Ramos (cell line): ENCODE measurements at regions not wholly inside any gene's neighbourhood (a gene's known extent, or its start where the extent isn't known, plus 50 kb on each side); places are given as distances from the start of the nearest gene placed in this dataset.

Source experiments
- in situ Hi-C: fragments of 300-500 bp; cut with MboI; formaldehyde crosslinking; loops from one replicate; pipeline ENCODE4 v1.14.3; 2022; ENCODE audit warnings: low sequenced_read_pairs; ENCODE audit not compliant: unreplicated experiment

DNA sequence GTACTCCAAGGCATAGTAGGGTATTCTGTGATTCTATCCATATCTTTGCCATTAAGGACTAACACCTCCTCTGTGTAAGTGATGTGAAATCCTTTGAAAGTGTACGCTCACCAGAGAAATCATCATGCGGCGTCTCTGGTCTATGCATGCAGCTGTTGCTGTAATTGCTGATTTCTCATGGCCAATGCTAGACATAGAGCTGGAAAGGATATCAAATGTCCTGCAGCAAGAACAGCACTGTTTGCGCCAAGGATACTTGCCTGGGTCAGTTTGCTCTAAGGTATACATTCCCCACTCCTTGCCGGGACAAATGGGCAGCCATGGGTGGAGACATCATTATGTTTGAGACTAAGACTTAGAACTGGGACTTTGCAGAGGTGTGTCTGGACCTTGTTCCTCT, 896.4 kb downstream of the BCL11B start:
- in situ Hi-C loops = no loop called here

- in situ Hi-C loops = no loop called here
These were observed 892.2 kb downstream of the BCL11B start for GRCh38 chr14:98379830-98380229.

DNA sequence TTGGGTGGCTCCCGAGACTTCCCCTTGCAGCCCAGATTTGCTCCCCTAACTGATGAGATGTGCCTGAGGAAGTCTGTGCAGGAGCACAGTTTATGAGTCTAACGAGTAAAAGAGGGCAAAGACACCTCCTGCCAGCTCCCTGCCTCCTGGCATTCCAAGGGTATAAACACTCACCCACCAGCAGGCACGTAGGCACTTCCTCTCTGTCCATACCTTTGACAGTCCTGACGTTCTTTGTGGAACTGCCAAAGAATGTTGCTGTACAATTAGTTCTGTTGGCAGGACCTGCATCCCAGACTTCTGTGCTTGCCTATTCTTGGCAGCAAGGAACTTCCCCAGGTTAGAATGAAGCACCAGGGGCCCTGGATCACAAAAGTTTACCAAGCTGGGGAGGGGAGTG, 889.3 kb downstream of the BCL11B start:
- in situ Hi-C loops = no loop called here

DNA sequence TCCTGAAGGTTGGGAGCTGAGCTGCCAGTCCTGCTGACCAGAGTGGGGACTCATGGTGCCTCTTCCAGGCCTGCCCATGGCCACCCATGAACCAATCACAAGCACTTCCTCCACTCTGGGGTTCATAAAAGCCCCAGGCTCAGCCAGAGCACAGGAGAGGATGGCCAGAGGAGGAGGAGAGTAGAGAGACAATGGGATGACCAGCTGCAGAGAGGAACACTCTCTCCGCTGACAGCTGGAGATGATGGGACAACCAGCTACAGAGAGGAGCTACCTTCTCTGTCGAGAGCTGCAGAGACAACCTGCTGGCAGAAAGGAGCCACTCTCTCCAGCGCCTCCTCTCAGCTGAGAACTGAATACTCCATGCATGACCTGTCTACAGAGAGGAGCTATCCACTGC, 886.1 kb downstream of the BCL11B start:
- in situ Hi-C loops = no loop called here

DNA sequence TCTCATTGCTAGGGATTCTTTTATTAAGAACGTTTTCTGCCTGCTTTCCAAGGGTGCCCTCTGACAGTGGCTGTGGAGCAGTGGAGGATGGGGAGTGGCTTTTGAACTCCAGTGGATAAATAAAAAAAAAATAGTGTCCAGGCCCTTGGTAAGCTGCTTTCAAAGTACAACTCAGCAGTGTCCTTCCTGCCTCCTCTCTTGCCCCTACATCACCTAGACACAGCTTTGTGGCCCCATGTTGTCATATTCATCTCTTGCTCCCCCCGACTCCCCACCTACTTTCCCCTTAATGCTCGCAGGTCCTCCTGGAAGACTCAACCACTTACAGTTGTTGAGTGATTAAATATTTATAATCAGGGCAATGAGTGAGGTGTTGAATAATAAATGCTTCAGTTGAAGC, 880.9 kb downstream of the BCL11B start:
- in situ Hi-C loops = no loop called here

GRCh38 chr14:98393527-98393926, 878.5 kb downstream of the BCL11B start:
- in situ Hi-C loops = no loop called here

- in situ Hi-C loops = no loop called here
These were observed 867.2 kb downstream of the BCL11B start for GRCh38 chr14:98404811-98405210.

GRCh38 chr14:98408024-98408555, 863.9 kb downstream of the BCL11B start:
- in situ Hi-C loops = no loop called here

DNA sequence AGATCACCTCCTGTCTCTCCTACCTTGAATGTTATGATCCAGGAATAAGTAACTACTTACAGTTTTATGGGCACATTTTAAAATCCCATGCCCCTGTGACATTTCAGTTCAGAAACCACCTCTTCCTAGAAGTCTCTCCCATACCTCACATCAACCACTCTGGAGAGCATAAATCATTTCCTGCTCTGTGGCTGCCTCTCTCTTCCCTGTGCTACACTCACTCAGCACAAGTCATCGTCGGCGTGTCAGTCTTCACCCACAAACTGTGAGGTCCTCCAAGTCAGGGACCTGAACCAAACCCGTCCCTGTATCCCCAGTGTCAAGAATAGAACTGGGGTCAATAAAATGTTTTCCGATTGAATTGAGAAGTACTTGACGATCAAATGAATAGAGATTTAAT, 863.3 kb downstream of the BCL11B start:
- in situ Hi-C loops = no loop called here

GRCh38 chr14:98411154-98411553, 860.8 kb downstream of the BCL11B start:
- in situ Hi-C loops = no loop called here

GRCh38 chr14:98412431-98412830, 859.6 kb downstream of the BCL11B start:
- in situ Hi-C loops = no loop called here

DNA sequence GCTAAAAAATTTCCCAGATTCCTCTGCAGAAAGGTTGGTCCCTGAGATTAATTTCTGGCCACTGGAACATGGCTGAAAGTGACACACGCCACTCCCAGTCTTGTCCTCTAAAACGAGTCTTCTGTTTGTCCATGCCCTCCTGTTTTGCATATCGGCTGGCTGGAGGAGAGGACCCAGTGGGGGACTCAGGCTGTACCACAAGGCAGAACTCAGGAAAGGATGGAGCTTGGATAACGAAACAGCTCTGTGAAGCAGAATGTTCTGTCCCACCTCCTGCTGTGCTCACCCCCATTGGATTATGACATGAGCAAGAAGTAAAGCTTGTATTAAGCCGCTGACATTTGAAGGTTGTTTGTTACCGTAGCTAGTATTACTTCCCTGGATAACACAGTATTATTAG, 856.2 kb downstream of the BCL11B start:
- in situ Hi-C loops = no loop called here

DNA sequence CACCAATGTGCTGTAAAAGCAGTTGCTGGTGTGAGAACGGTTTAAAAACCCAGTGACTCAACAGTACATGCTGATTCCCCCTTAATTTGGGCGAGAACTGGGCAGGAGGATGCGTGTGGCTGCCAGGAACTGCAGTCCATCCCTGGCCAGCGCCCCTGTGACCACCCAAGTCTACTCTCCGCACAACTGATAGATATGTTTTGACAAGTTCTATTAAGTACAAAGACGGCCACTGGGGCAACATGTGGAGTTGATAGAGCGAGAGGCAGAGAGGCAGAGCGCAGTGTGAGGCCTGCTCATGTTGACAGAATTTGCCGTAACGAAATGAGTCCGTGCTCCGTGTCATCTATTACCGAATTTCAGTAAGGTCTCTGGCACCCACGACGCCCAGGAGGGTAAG, 855.0 kb downstream of the BCL11B start:
- in situ Hi-C loops = no loop called here

GRCh38 chr14:98428483-98428994, 843.5 kb downstream of the BCL11B start:
- in situ Hi-C loops = no loop called here

DNA sequence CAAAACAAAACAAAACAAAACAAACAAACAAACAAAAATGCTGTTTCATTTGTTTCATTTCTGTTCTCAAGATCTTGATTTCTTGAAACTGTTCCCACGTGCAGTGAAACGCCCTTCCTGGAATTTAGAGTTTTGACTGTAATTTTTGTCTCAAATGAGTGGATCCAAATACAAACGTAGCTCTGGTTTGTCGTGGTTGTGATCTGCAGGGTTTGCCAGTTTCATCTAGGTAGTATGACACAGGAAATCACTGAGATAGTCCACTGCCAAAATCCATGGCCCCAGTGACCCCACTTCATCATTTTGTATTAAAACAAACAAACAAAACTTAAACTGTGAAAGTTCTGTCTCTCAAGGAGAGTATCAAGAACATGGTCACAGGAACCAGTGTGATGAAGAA, 838.6 kb downstream of the BCL11B start:
- in situ Hi-C loops = no loop called here

GRCh38 chr14:98437113-98437512, 834.9 kb downstream of the BCL11B start:
- in situ Hi-C loops = no loop called here

DNA sequence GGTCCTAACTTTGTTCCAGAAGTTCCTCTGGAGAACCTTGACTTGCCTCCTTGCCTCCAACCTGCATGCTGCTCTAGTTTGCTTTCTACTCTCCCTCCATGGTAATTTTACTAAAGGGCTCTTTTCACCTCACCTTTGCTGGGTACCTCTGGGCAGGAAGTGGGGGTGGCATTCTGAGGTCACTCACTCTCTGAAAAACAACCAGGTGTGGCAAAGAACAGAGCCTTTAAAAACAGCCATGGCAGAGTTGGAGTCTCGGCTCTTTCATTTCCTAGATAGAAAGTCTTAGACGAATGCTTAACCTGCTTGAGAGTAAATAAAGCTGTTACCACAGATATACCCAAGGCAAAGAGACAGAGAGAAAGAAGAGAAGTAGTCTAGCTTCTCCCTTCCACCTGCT, 827.9 kb downstream of the BCL11B start:
- in situ Hi-C loops = no loop called here

- in situ Hi-C loops = no loop called here
These were observed 826.3 kb downstream of the BCL11B start for GRCh38 chr14:98445718-98446117.

DNA sequence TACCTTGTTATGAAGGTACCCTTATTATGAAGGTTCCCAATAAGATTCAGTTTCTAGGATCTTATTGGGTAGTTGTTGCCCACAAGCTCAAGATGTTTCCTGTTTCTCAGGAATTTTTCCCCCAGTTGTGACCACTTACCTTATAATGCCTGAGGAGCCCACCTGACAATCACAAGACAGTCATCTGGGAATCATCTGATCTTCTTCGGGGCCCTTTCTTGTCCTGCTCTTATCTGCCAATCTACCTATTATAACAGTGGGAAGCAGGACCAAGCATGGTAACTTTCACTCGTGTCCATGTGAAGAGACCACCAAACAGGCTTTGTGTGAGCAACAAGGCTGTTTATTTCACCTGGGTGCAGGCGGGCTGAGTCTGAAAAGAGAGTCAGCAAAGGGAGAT, 825.5 kb downstream of the BCL11B start:
- in situ Hi-C loops = no loop called here

- in situ Hi-C loops = no loop called here
These were observed 815.8 kb downstream of the BCL11B start for GRCh38 chr14:98456231-98456630.

DNA sequence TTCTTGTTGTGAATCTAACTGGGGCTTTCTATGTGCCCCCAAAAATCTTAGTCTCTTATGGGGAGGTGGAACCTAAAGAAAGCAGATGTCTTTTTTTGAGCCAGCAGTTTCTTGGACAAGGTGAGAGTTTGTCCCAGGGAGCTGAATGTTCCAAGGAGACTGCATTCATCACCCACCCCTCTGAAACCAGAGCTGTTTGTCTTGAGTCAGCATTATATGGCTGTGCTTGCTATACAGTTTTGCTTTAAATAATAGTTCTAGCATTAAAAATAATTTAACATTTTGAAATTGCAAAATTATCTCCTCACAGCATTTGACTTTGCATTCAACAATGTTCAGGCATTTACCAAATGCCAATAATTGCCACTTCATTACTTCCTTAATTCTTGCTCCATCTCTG, 813.3 kb downstream of the BCL11B start:
- in situ Hi-C loops = no loop called here

DNA sequence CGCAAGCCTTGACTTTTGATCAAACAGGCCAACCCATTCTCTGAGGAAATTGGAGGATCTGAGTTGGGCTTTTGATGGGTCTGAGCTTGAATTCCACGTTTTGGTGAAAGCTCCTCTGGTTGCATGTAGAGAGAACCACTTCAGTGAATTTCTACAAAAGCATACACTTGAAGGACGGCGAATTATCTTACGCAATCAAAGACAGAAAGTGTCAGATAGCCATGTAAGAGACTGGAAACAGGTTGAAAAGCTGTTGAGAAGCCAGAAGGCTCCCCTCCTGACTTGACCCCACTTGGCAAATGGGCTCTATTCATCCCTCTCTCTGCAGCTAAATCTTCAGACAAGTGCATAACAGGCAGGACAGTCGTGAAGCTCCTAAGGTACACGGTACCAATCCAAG, 809.1 kb downstream of the BCL11B start:
- in situ Hi-C loops = no loop called here

GRCh38 chr14:98466807-98467206, 805.2 kb downstream of the BCL11B start:
- in situ Hi-C loops = no loop called here
